ENCODE measurements at regions not wholly inside any gene's neighbourhood (a gene's known extent, or its start where the extent isn't known, plus 50 kb on each side); places are given as distances from the start of the nearest gene placed in this dataset.
"Not testable (repeated sequence)": the region's sequence is repeated elsewhere in the genome, so short reads cannot be mapped to it uniquely, and the experiment has no call there.

GRCh38 chr7:89773611-89774010 is 380.7 kb upstream of the STEAP1 start:
- DNase-seq, result no peak

GRCh38 chr7:89775459-89775858 is 378.8 kb upstream of the STEAP1 start:
- DNase-seq, result no peak

- DNase-seq, result no peak
Measured at GRCh38 chr7:89776980-89777379, 377.3 kb upstream of the STEAP1 start.

GRCh38 chr7:89777499-89777898 is 376.8 kb upstream of the STEAP1 start:
- no peak for DNase-seq

GRCh38 chr7:89780291-89780690 is 374.0 kb upstream of the STEAP1 start:
- DNase-seq, result no peak

GRCh38 chr7:89796481-89796880 is 357.8 kb upstream of the STEAP1 start:
- DNase-seq, result no peak

- DNase-seq, result no peak
Measured at GRCh38 chr7:89797965-89798598, 356.2 kb upstream of the STEAP1 start.

- DNase-seq, result no peak
Measured at GRCh38 chr7:89798599-89798996, 355.7 kb upstream of the STEAP1 start.

GRCh38 chr7:89800761-89801160 is 353.5 kb upstream of the STEAP1 start:
- no peak for DNase-seq

GRCh38 chr7:89809291-89809690 is 345.0 kb upstream of the STEAP1 start:
- no peak for DNase-seq

GRCh38 chr7:89813081-89813480 is 341.2 kb upstream of the STEAP1 start:
- no peak for DNase-seq

GRCh38 chr7:89826121-89826520 is 328.1 kb upstream of the STEAP1 start:
- no peak for DNase-seq

- no peak for DNase-seq
Measured at GRCh38 chr7:89826557-89826956, 327.7 kb upstream of the STEAP1 start.

GRCh38 chr7:89837515-89837914 is 316.8 kb upstream of the STEAP1 start:
- no peak for DNase-seq

GRCh38 chr7:89839329-89839728 is 314.9 kb upstream of the STEAP1 start:
- no peak for DNase-seq

- no peak for DNase-seq
Measured at GRCh38 chr7:89845952-89846351, 308.3 kb upstream of the STEAP1 start.

- no peak for DNase-seq
Measured at GRCh38 chr7:89849052-89849451, 305.2 kb upstream of the STEAP1 start.

GRCh38 chr7:89857053-89857452 is 297.2 kb upstream of the STEAP1 start:
- not testable (repeated sequence) for DNase-seq

GRCh38 chr7:89857767-89858166 is 296.5 kb upstream of the STEAP1 start:
- no peak for DNase-seq

- no peak for DNase-seq
Measured at GRCh38 chr7:89887489-89887888, 266.8 kb upstream of the STEAP1 start.

- no peak for DNase-seq
Measured at GRCh38 chr7:89908736-89909135, 245.5 kb upstream of the STEAP1 start.

- no peak for DNase-seq
Measured at GRCh38 chr7:89914711-89915110, 239.6 kb upstream of the STEAP1 start.

GRCh38 chr7:89926194-89926593 is 228.1 kb upstream of the STEAP1 start:
- no peak for DNase-seq

- no peak for DNase-seq
Measured at GRCh38 chr7:89926701-89927100, 227.6 kb upstream of the STEAP1 start.

GRCh38 chr7:89927762-89928161 is 226.5 kb upstream of the STEAP1 start:
- DNase-seq, result no peak

GRCh38 chr7:89928451-89928850 is 225.8 kb upstream of the STEAP1 start:
- no peak for DNase-seq
